ENCODE measurements at regions not wholly inside any gene's neighbourhood (a gene's known extent, or its start where the extent isn't known, plus 50 kb on each side); places are given as distances from the start of the nearest gene placed in this dataset.

GRCh38 chr4:86482306-86483172 is 111.6 kb upstream of the PTPN13 start:
- TF ChIP-seq POLR2A (IDR thresholded peaks at IDR 0.05) (no peak), CTCF (IDR thresholded peaks at IDR 0.05) (no peak), POLR2AphosphoS5 (IDR thresholded peaks at IDR 0.05) (no peak)
